Hepatocyte (in vitro differentiated cells): ENCODE measurements at regions not wholly inside any gene's neighbourhood (a gene's known extent, or its start where the extent isn't known, plus 50 kb on each side); places are given as distances from the start of the nearest gene placed in this dataset.

Experiments
- EZH2 ChIP-seq: fragments of 200-600 bp; sonication (generic); IDR thresholded peaks from 2 replicates; pipeline ENCODE4 v1.6.1; 2016; ENCODE audit warnings: antibody characterized with exemption, mild to moderate bottlenecking, borderline replicate concordance
- EZH2phosphoT487 ChIP-seq: fragments of 200-600 bp; sonication (generic); IDR thresholded peaks from one replicate; pipeline ENCODE4 v1.6.1; 2018; ENCODE audit warnings: antibody characterized with exemption, mild to moderate bottlenecking, low read depth, moderate library complexity; ENCODE audit not compliant: unreplicated experiment, severe bottlenecking
- TF ChIP-seq, protein P1 (sequence below): fragments of 200-600 bp; sonication (generic); IDR thresholded peaks from 2 replicates; pipeline ENCODE4 v1.5.1; 2016; ENCODE audit warnings: antibody characterized with exemption, mild to moderate bottlenecking; ENCODE audit not compliant: poor library complexity

GRCh38 chr4:181731900-181732299 is 511.3 kb upstream of the TENM3 start:
- TF ChIP-seq, protein P1, sequence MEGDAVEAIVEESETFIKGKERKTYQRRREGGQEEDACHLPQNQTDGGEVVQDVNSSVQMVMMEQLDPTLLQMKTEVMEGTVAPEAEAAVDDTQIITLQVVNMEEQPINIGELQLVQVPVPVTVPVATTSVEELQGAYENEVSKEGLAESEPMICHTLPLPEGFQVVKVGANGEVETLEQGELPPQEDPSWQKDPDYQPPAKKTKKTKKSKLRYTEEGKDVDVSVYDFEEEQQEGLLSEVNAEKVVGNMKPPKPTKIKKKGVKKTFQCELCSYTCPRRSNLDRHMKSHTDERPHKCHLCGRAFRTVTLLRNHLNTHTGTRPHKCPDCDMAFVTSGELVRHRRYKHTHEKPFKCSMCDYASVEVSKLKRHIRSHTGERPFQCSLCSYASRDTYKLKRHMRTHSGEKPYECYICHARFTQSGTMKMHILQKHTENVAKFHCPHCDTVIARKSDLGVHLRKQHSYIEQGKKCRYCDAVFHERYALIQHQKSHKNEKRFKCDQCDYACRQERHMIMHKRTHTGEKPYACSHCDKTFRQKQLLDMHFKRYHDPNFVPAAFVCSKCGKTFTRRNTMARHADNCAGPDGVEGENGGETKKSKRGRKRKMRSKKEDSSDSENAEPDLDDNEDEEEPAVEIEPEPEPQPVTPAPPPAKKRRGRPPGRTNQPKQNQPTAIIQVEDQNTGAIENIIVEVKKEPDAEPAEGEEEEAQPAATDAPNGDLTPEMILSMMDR, result no peak
- TF ChIP-seq EZH2, result no peak
- no peak for TF ChIP-seq EZH2phosphoT487
